IMR-90 (cell line): ENCODE measurements at regions not wholly inside any gene's neighbourhood (a gene's known extent, or its start where the extent isn't known, plus 50 kb on each side); places are given as distances from the start of the nearest gene placed in this dataset.

ENCODE experiments used
- ELK1 ChIP-seq: fragments of 150-350 bp; IDR thresholded peaks from 2 replicates; pipeline ENCODE4 v1.6.1; 2016; ENCODE audit warnings: low read depth, mild to moderate bottlenecking, low read length, moderate library complexity, borderline replicate concordance
- MAZ ChIP-seq: IDR thresholded peaks from 2 replicates; pipeline ENCODE4 v1.6.1; 2012; ENCODE audit warnings: low read depth, mild to moderate bottlenecking, low read length, improper control_type of control experiment, moderate library complexity, borderline replicate concordance
- POLR2A ChIP-seq: IDR thresholded peaks from 2 replicates; pipeline ENCODE4 v1.6.1; 2012; ENCODE audit warnings: mild to moderate bottlenecking, low read depth, low read length
- TF ChIP-seq, protein P1 (sequence below): conservative IDR thresholded peaks from 2 replicates; pipeline ENCODE4 v1.5.1; 2012; ENCODE audit warnings: mild to moderate bottlenecking, low read depth, low read length, improper control_type of control experiment

DNA sequence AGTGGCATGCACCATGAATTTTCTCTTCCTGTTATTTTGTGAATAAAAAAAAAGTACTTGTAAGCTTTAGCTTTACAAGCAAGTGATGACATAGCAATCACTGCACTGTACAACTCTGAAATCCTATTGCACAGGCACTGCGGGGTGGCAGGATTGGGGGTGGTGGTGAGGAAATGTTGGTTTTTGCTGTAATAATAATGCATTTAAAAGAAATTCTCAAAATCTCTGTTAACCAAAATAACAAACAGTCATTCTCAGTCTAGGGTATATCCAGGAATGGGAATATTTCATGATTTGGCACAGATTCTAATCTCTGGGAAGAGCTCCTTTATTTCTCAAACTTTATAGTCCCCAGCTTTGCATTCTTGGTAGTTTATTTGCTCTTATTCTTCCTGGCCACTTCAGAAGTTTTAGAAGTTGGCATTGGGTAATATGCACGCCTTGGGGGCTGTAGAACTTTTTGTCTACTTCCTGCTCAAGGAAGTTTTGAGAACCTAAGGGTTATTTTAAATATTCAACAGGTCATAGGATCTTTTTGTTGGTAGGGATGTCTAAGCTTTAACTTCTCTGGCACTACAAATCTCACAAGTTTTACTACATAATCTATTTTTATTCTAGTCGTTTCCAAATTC is 353.0 kb upstream of the KLF12 start:
- TF ChIP-seq, protein P1, sequence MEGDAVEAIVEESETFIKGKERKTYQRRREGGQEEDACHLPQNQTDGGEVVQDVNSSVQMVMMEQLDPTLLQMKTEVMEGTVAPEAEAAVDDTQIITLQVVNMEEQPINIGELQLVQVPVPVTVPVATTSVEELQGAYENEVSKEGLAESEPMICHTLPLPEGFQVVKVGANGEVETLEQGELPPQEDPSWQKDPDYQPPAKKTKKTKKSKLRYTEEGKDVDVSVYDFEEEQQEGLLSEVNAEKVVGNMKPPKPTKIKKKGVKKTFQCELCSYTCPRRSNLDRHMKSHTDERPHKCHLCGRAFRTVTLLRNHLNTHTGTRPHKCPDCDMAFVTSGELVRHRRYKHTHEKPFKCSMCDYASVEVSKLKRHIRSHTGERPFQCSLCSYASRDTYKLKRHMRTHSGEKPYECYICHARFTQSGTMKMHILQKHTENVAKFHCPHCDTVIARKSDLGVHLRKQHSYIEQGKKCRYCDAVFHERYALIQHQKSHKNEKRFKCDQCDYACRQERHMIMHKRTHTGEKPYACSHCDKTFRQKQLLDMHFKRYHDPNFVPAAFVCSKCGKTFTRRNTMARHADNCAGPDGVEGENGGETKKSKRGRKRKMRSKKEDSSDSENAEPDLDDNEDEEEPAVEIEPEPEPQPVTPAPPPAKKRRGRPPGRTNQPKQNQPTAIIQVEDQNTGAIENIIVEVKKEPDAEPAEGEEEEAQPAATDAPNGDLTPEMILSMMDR = no peak
- no peak for TF ChIP-seq POLR2A
- TF ChIP-seq ELK1 = no peak
- TF ChIP-seq MAZ = no peak
